Activated naive CD8-positive, alpha-beta T cell treated with anti-CD3 and anti-CD28 coated beads, Interleukin-2, amount 50 U/mL, for 16 hours (primary cell): ENCODE measurements at regions not wholly inside any gene's neighbourhood (a gene's known extent, or its start where the extent isn't known, plus 50 kb on each side); places are given as distances from the start of the nearest gene placed in this dataset.

ENCODE experiments used
- DNase-seq: peaks from one replicate; pipeline ENCODE4 v3.0.0-alpha.2; 2020; ENCODE audit warnings: low read depth, low spot score

DNA sequence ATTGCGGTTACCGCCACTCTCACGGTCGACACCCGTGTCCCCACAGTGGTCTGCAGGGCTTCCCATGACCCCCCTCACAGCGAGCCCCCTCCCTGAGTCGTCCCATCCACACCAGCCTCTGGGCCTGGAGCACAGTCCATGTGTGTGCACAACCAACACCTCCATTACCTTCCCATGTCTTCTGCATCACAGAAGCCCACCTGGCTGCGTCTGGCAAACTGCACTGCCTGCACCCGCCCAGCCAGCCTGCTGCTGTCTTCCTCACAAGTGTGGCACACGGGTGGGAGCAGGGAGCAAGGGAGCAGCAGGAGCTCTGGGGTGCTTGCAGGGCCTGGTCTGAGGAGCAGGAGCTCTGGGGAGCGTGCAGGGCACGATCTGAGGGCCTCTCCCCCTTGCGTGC, 415.3 kb upstream of the IRX4 start:
- no peak for DNase-seq

DNA sequence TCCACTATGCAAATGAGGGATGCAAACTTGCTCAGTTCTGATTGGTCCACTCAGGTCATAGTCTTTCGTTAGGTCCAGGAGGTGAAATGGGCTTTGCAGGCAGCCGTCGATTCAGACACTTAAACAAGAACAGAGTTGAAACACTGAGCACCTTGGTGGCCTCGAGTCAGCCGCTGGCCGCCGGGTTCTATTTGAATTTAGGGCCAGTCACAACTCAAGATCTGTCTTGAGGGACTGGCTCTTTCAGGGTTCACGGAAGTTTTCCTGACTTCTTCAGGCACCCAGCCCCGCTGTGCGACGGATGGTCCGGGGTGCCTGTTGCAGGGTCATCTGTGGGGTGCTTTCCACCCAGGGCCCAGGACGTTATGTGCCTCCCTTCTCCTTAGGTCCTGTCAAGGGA, 412.8 kb upstream of the IRX4 start:
- no peak for DNase-seq

DNA sequence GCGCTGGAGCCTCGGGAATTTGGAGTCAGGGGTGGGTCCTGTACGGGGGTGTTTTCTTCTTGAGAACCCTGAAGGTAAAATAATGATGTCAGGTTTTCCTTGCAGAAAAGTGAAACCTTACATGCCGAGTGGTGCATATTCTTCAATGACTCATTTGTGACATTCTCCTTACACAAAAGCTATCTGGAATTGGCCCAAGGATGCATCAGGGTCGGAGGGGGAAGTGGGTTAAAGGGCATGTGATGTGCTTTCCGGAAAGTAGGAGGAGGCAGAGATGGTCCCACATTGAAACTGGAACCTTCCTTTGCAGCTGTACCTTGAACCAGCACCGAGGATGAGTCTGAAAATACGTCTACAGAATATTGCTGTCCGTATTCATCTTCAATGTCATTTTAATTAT, 411.2 kb upstream of the IRX4 start:
- DNase-seq = no peak

DNA sequence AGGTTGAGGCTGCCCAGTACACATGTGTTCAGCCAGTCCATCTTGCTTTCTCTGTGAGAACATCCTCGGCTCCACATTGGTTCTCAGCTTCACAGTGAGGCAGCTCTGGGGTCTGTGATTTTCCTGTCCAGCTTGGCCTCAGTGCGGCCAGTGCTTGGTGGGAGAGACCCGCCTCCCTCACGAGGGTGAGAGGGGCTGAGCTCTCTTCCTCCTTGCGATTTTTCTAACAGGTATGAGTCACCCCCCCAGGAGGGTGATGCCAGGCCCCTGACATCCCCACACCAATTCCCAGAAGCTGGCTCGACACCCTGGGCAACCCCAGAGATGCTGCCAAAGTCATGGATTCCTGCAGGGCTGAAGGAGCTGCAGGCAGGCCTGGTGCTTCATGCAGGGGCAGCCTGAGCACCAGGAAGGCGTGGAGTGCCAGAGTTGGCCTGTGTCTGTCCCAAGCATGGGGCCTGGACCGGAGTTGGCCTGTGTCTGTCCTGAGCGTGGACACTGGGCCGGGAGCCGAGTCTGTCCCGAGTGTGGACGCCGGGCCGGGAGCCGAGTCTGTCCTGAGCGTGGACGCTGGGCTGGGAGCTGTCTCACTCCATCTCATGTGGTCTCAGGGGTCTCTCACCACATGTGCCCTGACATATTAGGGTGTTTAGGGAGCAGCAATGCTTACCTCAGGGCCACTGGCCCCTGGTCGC, 408.6 kb upstream of the IRX4 start:
- no peak for DNase-seq

DNA sequence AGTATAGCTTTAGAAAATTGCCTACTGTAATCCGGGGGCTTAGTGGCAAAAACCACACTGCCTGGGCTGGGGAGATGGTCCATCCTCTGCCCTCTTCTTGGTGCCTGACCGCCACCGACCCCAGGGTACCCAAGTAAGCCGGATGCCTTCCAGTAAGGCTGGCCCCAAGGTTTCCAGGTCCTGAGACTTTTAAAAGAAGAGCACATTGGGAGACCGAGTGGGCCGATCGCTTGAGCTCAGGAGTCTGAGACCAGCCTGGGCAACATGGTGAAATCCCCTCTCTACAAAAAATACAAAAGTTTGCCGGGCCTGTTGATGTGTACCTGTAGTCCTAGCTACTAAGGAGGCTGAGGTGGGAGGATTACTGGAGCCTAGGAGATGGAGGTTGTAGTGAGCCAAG, 406.7 kb upstream of the IRX4 start:
- DNase-seq = no peak

DNA sequence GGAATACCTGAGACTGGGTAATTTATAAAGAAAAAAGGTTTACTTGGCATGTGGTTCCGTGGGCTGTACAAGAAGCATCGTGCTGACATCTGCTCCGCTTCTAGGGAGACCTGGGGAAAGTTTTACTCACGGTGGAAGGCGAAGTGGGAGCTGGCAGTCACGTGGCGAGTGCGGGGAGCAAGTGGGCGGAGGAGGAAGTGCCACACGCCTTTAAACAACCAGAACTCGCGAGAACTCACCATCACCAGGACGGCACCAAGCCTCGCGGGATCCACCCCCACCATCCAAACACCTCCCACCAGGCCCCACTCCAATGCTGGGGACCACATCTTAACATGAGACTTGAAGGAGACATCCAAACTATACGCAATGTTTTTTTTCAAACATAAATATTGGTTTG, 406.2 kb upstream of the IRX4 start:
- DNase-seq = no peak

DNA sequence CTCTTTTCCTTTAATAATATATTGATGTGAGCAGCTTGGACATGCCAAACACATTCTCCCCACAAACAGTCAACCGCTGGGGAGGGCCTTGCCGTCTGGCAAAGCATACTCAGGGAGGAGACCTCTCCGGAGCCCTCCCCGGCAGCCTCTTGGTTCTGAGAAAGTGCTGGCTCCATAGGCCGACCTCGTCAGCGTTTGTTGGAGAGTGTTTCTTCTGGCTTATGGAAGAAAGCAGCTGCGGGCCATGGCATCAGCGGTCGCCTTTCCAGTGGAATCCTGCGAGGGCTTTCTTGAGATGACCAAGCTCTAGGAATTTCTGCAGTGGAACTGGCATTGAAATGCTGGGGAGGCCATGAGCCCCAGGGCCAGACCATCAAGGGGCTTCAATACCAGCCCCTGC, 405.7 kb upstream of the IRX4 start:
- no peak for DNase-seq

DNA sequence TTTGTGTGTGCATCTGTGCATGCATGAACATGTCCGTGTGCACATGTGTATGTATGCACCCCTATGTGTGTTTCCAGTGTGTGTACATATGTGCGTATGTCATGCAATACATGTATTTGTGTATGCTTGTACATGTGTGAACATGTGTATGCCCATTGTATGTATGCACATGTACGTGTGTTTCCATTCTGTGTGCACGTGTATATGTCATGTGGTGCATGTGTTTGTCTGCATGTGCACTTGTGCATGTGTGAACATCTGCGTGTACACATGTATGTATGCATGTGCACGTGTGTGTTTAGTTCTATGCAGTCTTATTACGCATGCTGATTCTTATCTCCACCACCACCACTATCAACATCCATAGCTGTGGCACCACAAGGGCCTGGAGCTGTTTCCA, 403.5 kb upstream of the IRX4 start:
- DNase-seq = no peak

DNA sequence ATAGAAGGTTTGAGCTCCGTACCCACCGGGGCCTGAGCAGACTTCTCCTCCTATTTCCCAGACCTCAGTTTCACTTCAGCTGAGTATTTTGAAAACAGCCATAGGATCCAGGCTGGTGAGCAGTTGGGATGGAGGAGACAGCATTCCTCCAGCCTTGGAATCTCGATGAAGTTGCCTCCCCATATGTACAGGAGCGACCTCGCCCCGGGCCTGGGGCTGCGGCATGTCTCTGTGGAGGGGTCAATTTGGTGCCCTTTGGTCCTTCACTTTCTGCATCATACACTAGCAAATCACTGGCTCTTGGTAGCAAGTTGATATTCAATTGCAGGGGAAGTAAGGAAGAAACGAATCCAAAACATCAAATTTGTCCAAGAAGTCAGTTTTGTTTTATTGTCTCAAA, 402.0 kb upstream of the IRX4 start:
- DNase-seq = no peak

DNA sequence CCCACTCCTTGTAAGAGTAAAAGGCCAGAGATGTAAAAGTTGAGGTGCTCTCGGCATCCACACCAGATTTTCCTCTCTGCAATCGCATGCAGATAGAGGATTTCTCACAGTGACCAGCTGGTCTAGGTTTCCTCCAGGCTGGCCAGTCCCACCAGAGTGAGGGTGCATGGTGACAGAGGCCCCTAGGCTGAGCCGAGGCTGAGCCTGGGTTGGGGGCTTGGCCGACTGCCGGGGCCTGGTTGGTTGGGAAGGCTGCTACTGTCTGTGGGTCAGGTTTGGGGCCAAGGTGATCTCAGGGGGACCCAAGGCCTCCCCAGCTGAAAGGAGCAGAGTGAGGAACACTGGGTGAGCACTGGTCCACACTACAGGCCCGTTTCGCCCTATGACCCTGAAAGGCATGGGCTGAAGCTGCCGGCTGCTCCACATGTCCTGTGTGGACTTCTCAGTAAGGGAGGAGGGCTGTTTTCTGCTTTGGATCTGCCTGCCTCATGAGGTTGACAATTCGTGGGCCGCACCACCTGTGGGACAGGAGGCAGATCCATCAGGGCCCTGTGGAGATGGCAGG, 400.8 kb upstream of the IRX4 start:
- no peak for DNase-seq

DNA sequence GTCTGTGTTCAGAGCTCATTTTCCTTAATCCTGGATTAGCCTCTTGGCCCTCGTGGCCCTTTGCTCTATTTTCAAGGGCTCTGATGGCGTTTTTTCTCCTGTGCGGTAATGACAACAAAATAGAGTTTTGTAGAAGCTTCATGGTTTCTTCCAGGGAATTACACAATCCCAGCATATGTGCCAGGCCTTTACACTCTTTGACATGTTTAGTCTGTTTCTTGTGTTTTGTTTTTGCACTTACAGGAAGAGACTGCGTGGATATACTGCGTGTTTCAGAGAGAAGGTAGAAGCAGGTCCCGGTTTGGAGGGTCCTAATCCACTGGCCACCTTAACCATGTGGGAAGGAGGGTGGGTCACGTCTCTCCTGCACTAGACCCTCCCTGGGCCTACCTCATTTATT, 400.2 kb upstream of the IRX4 start:
- DNase-seq = no peak

DNA sequence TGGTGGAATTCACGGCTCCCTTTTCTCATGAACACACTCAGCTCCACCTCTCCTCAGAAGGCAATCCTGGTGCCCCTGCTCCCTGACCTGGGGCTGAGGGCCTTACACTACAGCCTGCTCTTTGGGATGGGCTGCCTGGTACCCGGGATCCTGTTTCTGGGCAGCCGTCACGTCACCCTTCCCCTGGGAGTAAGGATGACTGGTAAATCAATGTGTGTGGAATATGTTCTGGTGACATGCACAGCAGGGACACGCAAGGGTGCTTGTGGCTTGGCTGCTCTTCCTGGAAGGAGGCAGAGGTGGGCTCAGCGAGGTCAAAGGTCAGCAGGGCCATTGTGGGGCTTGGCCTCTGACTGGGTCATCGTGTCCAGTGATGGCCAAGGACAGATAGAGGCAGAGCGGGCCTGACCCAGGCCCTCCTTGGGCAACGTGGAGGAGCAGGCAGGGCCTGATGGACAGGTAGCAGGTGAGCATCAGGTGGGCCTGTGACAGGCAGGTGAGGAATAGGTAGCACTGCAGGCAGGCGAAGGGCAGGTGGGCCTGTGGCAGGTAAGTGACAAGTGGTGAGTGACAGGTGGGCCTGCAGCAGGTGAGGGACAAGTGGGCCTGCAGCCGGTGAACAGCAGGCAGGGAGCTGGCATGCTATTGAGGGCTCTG, 399.4 kb upstream of the IRX4 start:
- no peak for DNase-seq

DNA sequence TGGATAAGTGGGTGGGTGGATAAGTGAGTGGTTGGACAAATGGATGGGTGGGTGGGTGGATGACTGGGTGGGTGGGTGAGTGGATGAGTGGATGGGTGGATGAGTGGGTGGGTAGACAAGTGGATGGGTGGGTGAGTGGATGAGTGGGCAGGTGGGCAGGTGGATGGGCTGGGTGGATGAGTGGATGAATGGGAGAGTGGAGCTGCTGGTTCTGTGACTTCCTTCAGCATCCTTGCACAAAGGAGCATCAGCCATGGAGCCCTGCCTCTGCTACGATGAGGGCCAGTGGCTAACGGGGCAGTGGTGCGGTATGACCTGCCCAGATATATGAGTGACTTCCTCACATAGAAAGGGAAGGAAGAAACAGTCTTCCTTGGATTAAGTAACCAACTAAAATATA, 398.7 kb upstream of the IRX4 start:
- no peak for DNase-seq

DNA sequence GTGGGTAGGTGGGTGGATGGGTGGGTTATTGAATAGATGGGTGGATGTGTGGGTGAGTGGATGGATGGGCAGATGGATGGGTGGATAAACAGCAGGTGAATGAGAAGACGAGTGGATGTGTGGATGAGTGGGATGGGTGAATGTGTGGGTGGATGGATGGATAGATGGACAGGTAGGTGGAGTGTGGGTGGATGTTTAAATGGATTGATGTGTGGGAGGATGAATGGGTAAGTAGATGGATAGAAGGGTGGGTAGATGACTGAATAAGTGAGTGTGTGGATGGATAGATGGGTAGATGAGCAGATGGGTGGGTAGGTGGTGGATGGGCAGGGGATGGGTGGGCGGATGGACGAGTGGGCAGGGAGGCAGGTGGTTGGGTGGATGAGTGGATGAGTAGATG, 397.6 kb upstream of the IRX4 start:
- no peak for DNase-seq

DNA sequence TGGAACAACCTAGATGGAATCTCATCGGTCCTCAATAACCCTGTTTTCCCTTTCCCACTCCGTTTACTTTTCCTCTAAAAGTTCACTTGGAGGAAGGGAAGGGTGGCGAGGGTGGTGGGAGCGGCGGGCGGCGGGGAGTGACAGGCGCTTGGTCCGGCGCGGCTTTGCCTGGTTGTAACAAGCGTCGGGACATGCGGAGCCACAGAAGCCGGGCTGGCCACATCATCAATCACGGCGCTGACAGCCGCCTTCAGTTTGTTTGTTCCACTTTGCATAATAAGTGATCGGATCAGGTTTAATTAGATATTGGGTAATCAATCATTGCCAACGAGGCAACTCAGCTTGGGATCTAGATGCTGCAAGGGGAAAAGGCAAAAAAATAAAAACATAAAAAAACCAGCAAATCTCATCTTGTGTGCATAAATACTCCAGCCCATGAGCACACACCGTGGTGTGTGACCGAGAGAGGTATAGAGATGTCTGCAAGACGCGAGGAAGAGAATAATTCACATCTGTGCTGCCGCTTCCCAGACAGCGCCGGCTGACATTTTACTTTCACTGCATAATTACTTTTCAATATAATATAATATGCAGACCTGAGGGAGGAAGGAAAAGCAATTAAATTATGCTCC, 396.2 kb upstream of the IRX4 start:
- no peak for DNase-seq

DNA sequence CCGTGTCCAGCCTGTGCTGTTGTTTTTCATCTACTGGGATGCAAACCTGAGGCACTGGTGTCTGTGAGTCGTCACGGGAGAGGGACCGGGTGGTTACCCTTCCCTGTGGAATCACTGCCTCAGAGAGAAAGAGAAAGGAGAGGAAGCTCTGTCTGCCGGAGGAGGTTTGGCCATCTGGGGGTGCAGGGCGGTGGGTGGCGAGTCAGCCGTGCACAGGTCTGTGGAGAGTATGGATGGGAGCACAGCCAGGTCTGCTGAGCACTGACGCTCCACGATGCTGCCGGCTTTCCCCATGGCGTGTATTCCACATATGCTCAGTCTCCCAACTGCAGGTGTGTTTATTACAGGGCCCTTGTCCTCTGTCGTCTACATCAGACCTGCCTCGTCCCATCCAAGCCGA, 395.2 kb upstream of the IRX4 start:
- DNase-seq = no peak

DNA sequence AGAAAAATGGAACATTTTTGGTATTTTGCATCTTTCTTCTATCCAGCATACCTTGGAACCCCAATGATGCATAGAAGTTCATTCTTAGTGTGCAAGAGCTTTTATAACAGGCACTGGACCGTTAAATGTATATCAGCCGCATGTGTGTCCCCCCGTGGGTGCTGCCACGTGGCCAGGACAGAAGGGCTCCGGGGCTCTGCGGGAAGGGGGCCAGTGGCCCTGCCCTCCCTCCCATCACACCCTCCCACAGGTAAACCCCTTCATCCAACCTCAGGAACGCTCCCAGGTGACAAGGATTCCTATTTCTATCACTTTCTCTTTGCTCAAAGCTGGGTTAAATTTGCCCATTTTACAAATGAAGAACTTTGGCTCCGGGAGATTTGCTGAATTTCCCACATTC, 393.4 kb upstream of the IRX4 start:
- DNase-seq = no peak

DNA sequence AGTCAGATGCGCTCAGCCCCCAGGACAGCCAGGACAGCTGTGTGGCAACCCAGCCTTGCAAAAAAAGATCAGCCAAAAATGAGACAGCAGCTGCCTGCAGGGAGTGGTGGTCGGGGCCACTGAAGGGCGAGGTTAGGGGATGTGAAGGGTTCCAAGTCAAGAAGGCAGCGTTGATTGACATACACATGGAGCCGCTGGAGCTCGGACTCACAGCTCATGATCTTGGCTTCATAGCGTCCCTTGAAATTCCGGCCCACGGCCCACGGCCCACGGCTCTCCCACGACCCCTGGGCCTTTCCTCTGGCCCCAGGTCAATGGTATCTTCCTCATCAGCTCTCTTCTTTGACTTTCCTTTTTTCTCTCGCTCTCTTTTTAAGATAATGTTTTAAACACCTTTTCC, 390.0 kb upstream of the IRX4 start:
- DNase-seq = no peak

DNA sequence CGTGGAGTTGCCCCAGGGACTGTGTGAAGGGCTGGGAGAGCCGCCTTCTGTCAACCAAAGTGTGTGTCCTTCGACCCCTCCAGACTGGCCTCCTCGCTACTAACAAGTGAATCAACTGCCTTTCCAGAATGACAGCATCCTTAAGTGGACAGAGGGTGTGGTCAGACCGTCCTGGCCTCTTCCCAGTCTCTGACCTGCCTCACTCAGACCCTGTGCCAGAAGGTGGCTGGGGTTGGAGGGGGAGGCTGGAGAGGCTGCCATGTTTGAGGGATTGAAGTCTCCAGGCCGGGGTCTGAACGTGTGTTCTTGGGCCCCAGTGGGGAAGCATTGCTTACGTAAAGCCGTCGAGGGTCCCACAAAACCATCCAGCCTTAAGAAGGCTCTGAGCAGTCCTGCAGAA, 389.3 kb upstream of the IRX4 start:
- DNase-seq = no peak

DNA sequence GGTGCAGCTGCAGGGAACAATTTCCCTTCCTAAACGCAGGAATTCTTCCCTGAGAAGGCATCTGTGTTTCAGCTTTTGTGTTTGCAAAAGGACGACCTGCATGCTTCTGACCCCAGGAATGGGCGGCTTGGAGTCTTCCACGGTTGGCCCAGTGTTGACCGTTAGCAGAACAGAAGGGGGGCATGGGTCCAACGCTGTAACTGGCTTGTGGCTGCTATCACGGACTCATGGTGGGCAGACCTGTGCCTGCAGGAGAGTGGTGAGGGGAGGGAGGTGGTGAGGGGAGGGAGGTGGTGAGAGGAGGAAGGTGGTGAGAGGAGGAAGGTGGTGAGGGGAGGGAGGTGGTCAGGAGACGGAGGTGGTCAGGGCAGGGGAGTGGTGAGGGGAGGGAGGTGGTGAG, 388.6 kb upstream of the IRX4 start:
- DNase-seq = no peak

DNA sequence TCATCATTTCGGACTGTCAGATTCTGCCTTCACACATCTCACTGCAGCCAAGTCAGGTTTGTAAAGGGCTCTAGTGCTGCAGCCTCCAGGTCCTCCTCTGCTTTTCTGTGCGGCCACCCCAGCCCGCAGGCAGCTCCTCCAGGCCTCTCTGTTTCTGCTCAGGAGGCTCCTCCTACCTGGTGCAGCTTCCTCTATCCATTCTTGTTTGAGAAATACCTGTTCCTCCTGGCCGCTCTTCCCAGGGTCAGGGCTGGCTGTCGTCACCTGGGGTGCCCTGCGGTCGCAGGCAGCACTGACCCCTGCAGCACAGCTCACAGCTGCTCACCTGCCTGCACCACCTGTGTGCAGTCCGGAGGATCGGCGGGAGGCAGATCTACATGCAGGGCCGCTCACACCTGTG, 387.7 kb upstream of the IRX4 start:
- DNase-seq = no peak

DNA sequence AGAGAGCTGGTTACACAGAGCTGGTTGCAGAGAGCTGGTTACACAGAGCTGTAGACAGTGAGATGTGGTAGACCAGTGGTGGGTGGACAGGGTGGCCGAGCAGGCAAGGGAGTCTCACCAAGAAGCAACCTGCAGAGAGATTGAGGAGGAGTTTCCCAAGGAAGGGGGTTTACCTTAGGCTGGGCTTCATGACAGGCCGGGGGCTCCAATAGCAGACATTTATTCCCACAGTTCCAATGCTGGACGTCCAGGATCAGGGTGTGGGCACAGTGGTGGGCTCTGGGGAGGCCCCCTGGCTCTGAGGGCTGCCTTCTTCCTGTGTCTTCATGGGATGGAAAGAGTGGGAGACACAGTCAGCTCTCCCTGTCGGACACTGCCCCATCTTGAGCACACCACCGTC, 386.9 kb upstream of the IRX4 start:
- DNase-seq = no peak

DNA sequence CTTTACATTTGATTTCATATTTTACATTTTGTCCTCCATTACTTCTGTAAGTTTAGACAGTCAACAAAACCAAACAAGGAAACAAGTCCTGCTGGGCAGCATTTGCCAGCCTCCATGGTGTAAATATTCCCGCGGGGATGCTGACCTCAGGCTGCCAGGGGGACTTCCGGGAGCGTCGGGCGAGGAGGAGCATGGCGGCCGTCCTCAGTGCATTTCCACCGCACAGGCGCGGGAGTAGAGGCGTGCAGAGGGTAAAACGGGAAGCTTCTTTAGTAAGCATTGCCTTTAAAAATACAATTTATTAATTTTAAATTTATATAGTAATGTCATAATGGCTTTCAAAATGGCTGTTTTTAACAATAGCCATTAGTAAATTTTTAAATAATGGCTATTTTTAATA, 385.3 kb upstream of the IRX4 start:
- no peak for DNase-seq
